Stomach (tissue), 8 donors: ENCODE measurements at regions not wholly inside any gene's neighbourhood (a gene's known extent, or its start where the extent isn't known, plus 50 kb on each side); places are given as distances from the start of the nearest gene placed in this dataset.

Experiments used
- DNase-seq, 2 donors: peaks; one replicate each; pipeline versions ENCODE4 v3.0.0 to v3.0.0-alpha.2; 2013 to 2019
- H3K27ac ChIP-seq, 5 donors: fragments of 200-600 bp in 4 of 5; sonication (generic) in 4 of 5; one replicate each; pipeline ENCODE4 v1.5.1; 2013 to 2019; ENCODE audit warnings: mild to moderate bottlenecking in 1 of 5, moderate library complexity in 1 of 5
- H3K27me3 ChIP-seq, 3 donors: fragments of 200-600 bp; sonication (generic); one replicate each; pipeline ENCODE4 v1.5.1; 2017 to 2019; ENCODE audit warnings: mixed run types in 1 of 3
- H3K36me3 ChIP-seq, 4 donors: fragments of 200-600 bp; sonication (generic); 1 replicate in 3 of 4; 2 replicates in 1 of 4; pipeline ENCODE4 v1.5.1; 2016 to 2019
- H3K4me1 ChIP-seq, 4 donors: fragments of 200-600 bp; sonication (generic); one replicate each; pipeline ENCODE4 v1.5.1; 2016 to 2019
- H3K4me3 ChIP-seq, 4 donors: fragments of 200-600 bp; sonication (generic) in 3 of 4; one replicate each; pipeline ENCODE4 v1.5.1; 2016 to 2019; ENCODE audit warnings: mild to moderate bottlenecking in 1 of 4
- H3K9me3 ChIP-seq, 4 donors: fragments of 200-600 bp; sonication (generic); one replicate each; pipeline ENCODE4 v1.5.1; 2016 to 2019
- CTCF ChIP-seq, 7 experiments: fragments of 450-650 bp in 4 of 7; fragments of 200-600 bp in 3 of 7; sonication (generic) in 3 of 7; IDR thresholded peaks; one replicate each; pipeline ENCODE4 v1.5.1; 2016 to 2019; ENCODE audit warnings: antibody characterized with exemption in 7 of 7, control low read depth in 2 of 7, mild to moderate bottlenecking in 1 of 7
- EP300 ChIP-seq: sonication (generic); formaldehyde crosslinking; IDR thresholded peaks from one replicate; pipeline ENCODE4 v1.6.1; 2017; ENCODE audit warnings: antibody characterized with exemption
- POLR2A ChIP-seq, 4 donors: fragments of 450-650 bp; IDR thresholded peaks; one replicate each; pipeline ENCODE4 v1.6.1; 2016; ENCODE audit warnings: antibody characterized with exemption in 4 of 4, control low read depth in 2 of 4, mild to moderate bottlenecking in 1 of 4, moderate library complexity in 1 of 4
- POLR2AphosphoS5 ChIP-seq, 3 donors: sonication (generic); formaldehyde crosslinking; IDR thresholded peaks; one replicate each; pipeline ENCODE4 v1.6.1; 2016; ENCODE audit warnings: antibody characterized with exemption in 3 of 3
- WGBS, 5 donors: extraction: QIAGEN DNeasy Blood & Tissue Kit in 3 of 5; methylation state at CpG; one replicate each; pipeline versions ENCODE4 v1.1.5 to v1.1.7; 2013 to 2018; 5-methylcytosine and 5-hydroxymethylcytosine counted together
- intact Hi-C: fragments of 100-400 bp; cut with DNase I; formaldehyde crosslinking; loops from one replicate; pipeline ENCODE4 v1.15.1; 2023; ENCODE audit warnings: low total_unique reads
- donor health status: healthy with polysubstance abuse.
- donor health status: Bipolar disorder and iron deficiency.
- donor health status: healthy.

- intact Hi-C loops = no loop called here
- no peak overlapping the region for H3K27ac ChIP-seq
- no peak overlapping the region for H3K4me3 ChIP-seq
- no peaks in the 10 kb centered on the region for H3K4me1 ChIP-seq
- no peak for DNase-seq
- peaks cover 0 to 4% (median 0%) of the 10 kb centered on the region in 4 donors for H3K9me3 ChIP-seq
- no peak for TF ChIP-seq POLR2AphosphoS5 (IDR thresholded peaks at IDR 0.05)
- TF ChIP-seq CTCF (IDR thresholded peaks at IDR 0.05) = no peak
- TF ChIP-seq POLR2A (IDR thresholded peaks at IDR 0.05) = no peak
- no peak for TF ChIP-seq EP300
- 62 to 81% (median 78%) methylated on average over 3 of the region's 3 CpGs for WGBS, 5 donors
- H3K27me3 ChIP-seq = no peaks in the 10 kb centered on the region
- H3K36me3 ChIP-seq = no peaks in the 10 kb centered on the region
Measured at GRCh38 chr3:148004331-148004730, 595.2 kb downstream of the ZIC1 start.

GRCh38 chr3:148005456-148005855, 596.3 kb downstream of the ZIC1 start:
- no peaks in the 10 kb centered on the region for H3K27me3 ChIP-seq
- no peaks in the 10 kb centered on the region for H3K36me3 ChIP-seq
- H3K27ac ChIP-seq = no peak overlapping the region
- intact Hi-C loops = no loop called here
- peaks cover 0 to 4% (median 0%) of the 10 kb centered on the region in 4 donors for H3K9me3 ChIP-seq
- WGBS, 5 donors = 66 to 76% (median 67%) methylated on average over 2 of the region's 2 CpGs
- no peak overlapping the region for H3K4me3 ChIP-seq
- H3K4me1 ChIP-seq = no peaks in the 10 kb centered on the region
- no peak for DNase-seq
- TF ChIP-seq EP300 = no peak
- TF ChIP-seq POLR2AphosphoS5 (IDR thresholded peaks at IDR 0.05) = no peak
- no peak for TF ChIP-seq POLR2A (IDR thresholded peaks at IDR 0.05)
- no peak for TF ChIP-seq CTCF (IDR thresholded peaks at IDR 0.05)

GRCh38 chr3:148006508-148006907, 597.3 kb downstream of the ZIC1 start:
- H3K4me1 ChIP-seq = no peaks in the 10 kb centered on the region
- TF ChIP-seq POLR2A (IDR thresholded peaks at IDR 0.05) (no peak), EP300 (no peak), CTCF (IDR thresholded peaks at IDR 0.05) (no peak), POLR2AphosphoS5 (IDR thresholded peaks at IDR 0.05) (no peak)
- intact Hi-C loops = no loop called here
- H3K9me3 ChIP-seq = peaks cover 0 to 4% (median 0%) of the 10 kb centered on the region in 4 donors
- H3K27me3 ChIP-seq = no peaks in the 10 kb centered on the region
- H3K36me3 ChIP-seq = no peaks in the 10 kb centered on the region
- DNase-seq = no peak
- H3K27ac ChIP-seq = no peak overlapping the region
- no peak overlapping the region for H3K4me3 ChIP-seq

- H3K36me3 ChIP-seq = no peaks in the 10 kb centered on the region
- no peaks in the 10 kb centered on the region for H3K4me1 ChIP-seq
- no peak overlapping the region for H3K4me3 ChIP-seq
- H3K9me3 ChIP-seq = peaks cover 0 to 5% (median 0%) of the 10 kb centered on the region in 4 donors
- no peak for DNase-seq
- intact Hi-C loops = no loop called here
- H3K27me3 ChIP-seq = no peaks in the 10 kb centered on the region
- WGBS, 5 donors = 49 to 73% (median 56%) methylated on average over 1 of the region's 1 CpG
- no peak for TF ChIP-seq POLR2A (IDR thresholded peaks at IDR 0.05)
- no peak for TF ChIP-seq CTCF (IDR thresholded peaks at IDR 0.05)
- TF ChIP-seq POLR2AphosphoS5 (IDR thresholded peaks at IDR 0.05) = no peak
- TF ChIP-seq EP300 = no peak
- no peak overlapping the region for H3K27ac ChIP-seq
Measured at GRCh38 chr3:148008591-148008990, 599.4 kb downstream of the ZIC1 start.
